ENCODE measurements at regions not wholly inside any gene's neighbourhood (a gene's known extent, or its start where the extent isn't known, plus 50 kb on each side); places are given as distances from the start of the nearest gene placed in this dataset.
"Not testable (repeated sequence)": the region's sequence is repeated elsewhere in the genome, so short reads cannot be mapped to it uniquely, and the experiment has no call there.

- Histone ChIP-seq H3K9me3 (ENCODE audit: insufficient read depth, low read length, severe bottlenecking) (no peaks in the 10 kb centered on the region), H3K4me2 (ENCODE audit: insufficient read depth, low read length) (no peak overlapping the region), H3K27me3 (ENCODE audit: insufficient read depth, low read length, poor library complexity) (no peaks in the 10 kb centered on the region), H3K79me2 (ENCODE audit: insufficient read depth, low read length) (no peaks in the 10 kb centered on the region), H3K27ac (ENCODE audit: low read length) (no peak overlapping the region), H2AFZ (ENCODE audit: low read depth, low read length) (no peak overlapping the region), H3K36me3 (ENCODE audit: insufficient read depth, low read length) (no peaks in the 10 kb centered on the region), H3K9ac (ENCODE audit: low read depth, low read length) (no peak overlapping the region), H3K4me3 (ENCODE audit: low read depth in 1 of 2, low read length in 2 of 2) (no peak overlapping the region), H4K20me1 (ENCODE audit: insufficient read depth, low read length) (no peaks in the 10 kb centered on the region), H3K4me1 (ENCODE audit: insufficient read depth, low read length) (no peaks in the 10 kb centered on the region)
- TF ChIP-seq EZH2 (IDR thresholded peaks at IDR 0.05; ENCODE audit: borderline replicate concordance, low read depth, low read length, severe bottlenecking): no peak
- TF ChIP-seq CTCF (IDR thresholded peaks at IDR 0.05; ENCODE audit: borderline replicate concordance, extremely low read depth, low read length, poor library complexity, severe bottlenecking): no peak
- ATAC-seq (ENCODE audit: insufficient read depth, low read depth) (no peak), DNase-seq (no peak)
These were observed 161.4 kb downstream of the RPLP1 start for GRCh38 chr15:69613988-69614387.

- H3K27ac ChIP-seq (ENCODE audit: low read length): no peak overlapping the region
- no peaks in the 10 kb centered on the region for H4K20me1 ChIP-seq (ENCODE audit: insufficient read depth, low read length)
- H3K27me3 ChIP-seq (ENCODE audit: insufficient read depth, low read length, poor library complexity): no peaks in the 10 kb centered on the region
- no peaks in the 10 kb centered on the region for H3K4me1 ChIP-seq (ENCODE audit: insufficient read depth, low read length)
- H3K9me3 ChIP-seq (ENCODE audit: insufficient read depth, low read length, severe bottlenecking): no peaks in the 10 kb centered on the region
- no peaks in the 10 kb centered on the region for H3K36me3 ChIP-seq (ENCODE audit: insufficient read depth, low read length)
- no peak for ATAC-seq (ENCODE audit: insufficient read depth, low read depth)
- no peak overlapping the region for H3K4me2 ChIP-seq (ENCODE audit: insufficient read depth, low read length)
- no peak overlapping the region for H3K4me3 ChIP-seq (ENCODE audit: low read depth in 1 of 2, low read length in 2 of 2)
- no peak for TF ChIP-seq CTCF (IDR thresholded peaks at IDR 0.05; ENCODE audit: borderline replicate concordance, extremely low read depth, low read length, poor library complexity, severe bottlenecking)
- TF ChIP-seq EZH2 (IDR thresholded peaks at IDR 0.05; ENCODE audit: borderline replicate concordance, low read depth, low read length, severe bottlenecking): no peak
- no peak for DNase-seq
- no peaks in the 10 kb centered on the region for H3K79me2 ChIP-seq (ENCODE audit: insufficient read depth, low read length)
- no peak overlapping the region for H3K9ac ChIP-seq (ENCODE audit: low read depth, low read length)
- no peak overlapping the region for H2AFZ ChIP-seq (ENCODE audit: low read depth, low read length)
These were observed 163.1 kb downstream of the RPLP1 start for GRCh38 chr15:69615736-69616135.

- Histone ChIP-seq H3K27ac (ENCODE audit: low read length) (no peak overlapping the region), H3K4me1 (ENCODE audit: insufficient read depth, low read length) (no peaks in the 10 kb centered on the region), H3K4me2 (ENCODE audit: insufficient read depth, low read length) (no peak overlapping the region), H3K9ac (ENCODE audit: low read depth, low read length) (no peak overlapping the region), H2AFZ (ENCODE audit: low read depth, low read length) (no peak overlapping the region), H3K27me3 (ENCODE audit: insufficient read depth, low read length, poor library complexity) (no peaks in the 10 kb centered on the region), H3K79me2 (ENCODE audit: insufficient read depth, low read length) (no peaks in the 10 kb centered on the region), H3K36me3 (ENCODE audit: insufficient read depth, low read length) (no peaks in the 10 kb centered on the region), H3K4me3 (ENCODE audit: low read depth in 1 of 2, low read length in 2 of 2) (no peak overlapping the region), H3K9me3 (ENCODE audit: insufficient read depth, low read length, severe bottlenecking) (no peaks in the 10 kb centered on the region), H4K20me1 (ENCODE audit: insufficient read depth, low read length) (no peaks in the 10 kb centered on the region)
- ATAC-seq (ENCODE audit: insufficient read depth, low read depth) (no peak), DNase-seq (no peak)
- TF ChIP-seq EZH2 (IDR thresholded peaks at IDR 0.05; ENCODE audit: borderline replicate concordance, low read depth, low read length, severe bottlenecking) (no peak), CTCF (IDR thresholded peaks at IDR 0.05; ENCODE audit: borderline replicate concordance, extremely low read depth, low read length, poor library complexity, severe bottlenecking) (no peak)
These were observed 163.9 kb downstream of the RPLP1 start for GRCh38 chr15:69616558-69616957.

- H3K79me2 ChIP-seq (ENCODE audit: insufficient read depth, low read length); H3K9me3 ChIP-seq (ENCODE audit: insufficient read depth, low read length, severe bottlenecking); H3K27ac ChIP-seq (ENCODE audit: low read length); H3K4me3 ChIP-seq (ENCODE audit: low read depth in 1 of 2, low read length in 2 of 2); DNase-seq; H3K4me2 ChIP-seq (ENCODE audit: insufficient read depth, low read length); H3K27me3 ChIP-seq (ENCODE audit: insufficient read depth, low read length, poor library complexity); H4K20me1 ChIP-seq (ENCODE audit: insufficient read depth, low read length); H3K9ac ChIP-seq (ENCODE audit: low read depth, low read length); H3K36me3 ChIP-seq (ENCODE audit: insufficient read depth, low read length); H3K4me1 ChIP-seq (ENCODE audit: insufficient read depth, low read length); ATAC-seq (ENCODE audit: insufficient read depth, low read depth); H2AFZ ChIP-seq (ENCODE audit: low read depth, low read length): not testable (repeated sequence)
These were observed 164.5 kb downstream of the RPLP1 start for GRCh38 chr15:69617144-69617543.
